ENCODE measurements at regions not wholly inside any gene's neighbourhood (a gene's known extent, or its start where the extent isn't known, plus 50 kb on each side); places are given as distances from the start of the nearest gene placed in this dataset.
A peak's percentile ranks its signal among the peaks of the same experiment; 100 is the strongest.

DNA sequence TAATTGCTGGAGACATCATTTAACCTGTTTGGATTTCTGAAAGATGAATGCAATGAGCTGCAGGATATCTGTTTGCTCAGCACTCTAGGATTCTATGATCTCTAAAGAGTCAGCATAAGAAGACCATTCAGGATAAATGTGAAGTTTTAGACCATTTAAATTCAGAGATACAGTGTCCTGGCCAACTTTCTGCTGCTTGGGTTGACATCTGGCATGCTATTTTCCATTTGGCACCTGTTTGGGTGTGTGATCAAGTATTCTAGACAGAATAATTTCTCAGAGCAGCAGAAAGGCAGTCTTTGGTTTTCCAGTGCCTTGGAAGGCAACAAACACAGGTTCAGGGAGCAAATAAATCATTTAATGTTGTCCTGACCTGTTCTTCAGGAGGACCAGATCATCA, 144.8 kb upstream of the NDUFV2 start:
- TF ChIP-seq, protein P1, sequence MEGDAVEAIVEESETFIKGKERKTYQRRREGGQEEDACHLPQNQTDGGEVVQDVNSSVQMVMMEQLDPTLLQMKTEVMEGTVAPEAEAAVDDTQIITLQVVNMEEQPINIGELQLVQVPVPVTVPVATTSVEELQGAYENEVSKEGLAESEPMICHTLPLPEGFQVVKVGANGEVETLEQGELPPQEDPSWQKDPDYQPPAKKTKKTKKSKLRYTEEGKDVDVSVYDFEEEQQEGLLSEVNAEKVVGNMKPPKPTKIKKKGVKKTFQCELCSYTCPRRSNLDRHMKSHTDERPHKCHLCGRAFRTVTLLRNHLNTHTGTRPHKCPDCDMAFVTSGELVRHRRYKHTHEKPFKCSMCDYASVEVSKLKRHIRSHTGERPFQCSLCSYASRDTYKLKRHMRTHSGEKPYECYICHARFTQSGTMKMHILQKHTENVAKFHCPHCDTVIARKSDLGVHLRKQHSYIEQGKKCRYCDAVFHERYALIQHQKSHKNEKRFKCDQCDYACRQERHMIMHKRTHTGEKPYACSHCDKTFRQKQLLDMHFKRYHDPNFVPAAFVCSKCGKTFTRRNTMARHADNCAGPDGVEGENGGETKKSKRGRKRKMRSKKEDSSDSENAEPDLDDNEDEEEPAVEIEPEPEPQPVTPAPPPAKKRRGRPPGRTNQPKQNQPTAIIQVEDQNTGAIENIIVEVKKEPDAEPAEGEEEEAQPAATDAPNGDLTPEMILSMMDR (IDR thresholded peaks at IDR 0.05; ENCODE audit: control insufficient read depth, extremely low read depth, insufficient read depth) = no peak
- DNase-seq (ENCODE audit: low read depth) = no peak
- H3K4me3 ChIP-seq (ENCODE audit: low read depth, low read length) = no peak overlapping the region

GRCh38 chr18:8958660-8959059, 143.8 kb upstream of the NDUFV2 start:
- TF ChIP-seq, protein P1 (IDR thresholded peaks at IDR 0.05; ENCODE audit: control insufficient read depth, extremely low read depth, insufficient read depth) = no peak
- DNase-seq (ENCODE audit: low read depth) = no peak
- H3K4me3 ChIP-seq (ENCODE audit: low read depth, low read length) = no peak overlapping the region

DNA sequence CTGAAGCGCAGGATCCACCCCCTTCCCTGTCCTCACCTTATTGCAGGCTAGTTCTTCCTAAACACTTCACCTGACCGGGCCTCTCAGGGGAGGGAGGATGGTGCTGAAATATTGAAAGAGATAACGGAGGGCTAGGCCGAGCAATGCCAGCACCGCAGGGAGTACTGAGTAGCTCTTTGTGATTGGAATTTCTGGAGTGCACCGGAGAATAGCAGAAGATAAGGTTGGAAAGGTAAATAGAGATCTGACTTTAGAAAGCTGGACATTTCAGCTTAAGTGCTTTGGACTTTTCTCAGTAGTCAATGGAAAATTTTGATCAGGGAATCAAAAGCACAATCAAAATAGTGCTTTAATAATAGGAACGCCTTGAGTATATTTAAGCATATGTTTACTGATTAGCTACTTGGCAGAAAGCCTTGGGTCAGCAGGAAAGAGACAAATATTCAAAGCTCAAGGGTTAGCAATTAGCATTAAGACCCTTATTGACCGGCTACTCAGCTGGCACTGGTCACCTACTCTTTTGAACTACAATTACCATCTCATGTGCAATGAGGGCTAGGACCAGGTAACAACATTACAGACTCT, 142.9 kb upstream of the NDUFV2 start:
- TF ChIP-seq, protein P1 (IDR thresholded peaks at IDR 0.05; ENCODE audit: control insufficient read depth, extremely low read depth, insufficient read depth) = no peak
- H3K4me3 ChIP-seq (ENCODE audit: low read depth, low read length) = no peak overlapping the region
- peak; percentile 26 for DNase-seq (ENCODE audit: low read depth)

DNA sequence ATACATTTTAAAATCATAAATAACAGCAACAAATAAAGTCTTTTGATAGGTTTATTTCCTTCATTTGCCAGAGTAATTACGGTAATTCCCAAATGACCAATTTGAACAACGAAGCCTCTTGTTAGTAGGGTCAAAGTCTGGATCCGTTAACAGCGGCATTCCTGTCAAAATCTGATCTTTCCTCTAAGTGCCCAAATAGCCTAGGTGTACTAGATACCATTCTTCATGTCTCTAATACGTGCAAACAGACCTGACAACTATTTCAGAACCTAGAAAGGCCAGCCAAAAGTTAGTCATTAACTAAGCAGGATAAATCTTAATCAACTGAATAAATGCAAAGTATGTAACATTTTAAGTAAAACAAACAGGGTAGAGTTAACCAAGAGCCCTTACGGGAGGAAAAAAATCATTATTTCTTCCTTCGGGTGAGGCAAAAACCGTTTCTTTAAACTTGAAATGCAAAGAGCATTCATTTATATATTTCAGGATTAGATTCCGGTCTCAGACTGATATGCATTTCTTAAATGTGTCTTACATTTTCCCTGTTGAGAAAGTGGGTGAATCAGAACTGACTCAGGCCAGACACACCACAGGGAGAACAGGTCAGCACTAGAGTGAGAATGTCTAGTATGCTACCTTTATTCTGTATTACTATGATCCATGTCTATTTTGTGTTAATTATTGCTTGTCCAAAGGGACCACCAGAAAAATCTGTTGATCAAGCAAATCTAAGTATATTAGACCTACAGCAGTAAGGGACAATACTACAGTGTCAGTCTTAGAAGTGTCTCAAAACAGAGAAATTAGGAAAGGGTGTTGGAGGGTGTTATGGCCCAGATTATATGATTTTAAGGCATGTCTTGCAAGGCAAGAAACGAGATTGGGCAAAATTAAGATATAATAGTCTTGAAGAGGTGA, 141.5 kb upstream of the NDUFV2 start:
- no peak for DNase-seq (ENCODE audit: low read depth)
- TF ChIP-seq, protein P1 (IDR thresholded peaks at IDR 0.05; ENCODE audit: control insufficient read depth, extremely low read depth, insufficient read depth) = no peak
- H3K4me3 ChIP-seq (ENCODE audit: low read depth, low read length) = no peak overlapping the region

- TF ChIP-seq, protein P1 (IDR thresholded peaks at IDR 0.05; ENCODE audit: control insufficient read depth, extremely low read depth, insufficient read depth) = no peak
- H3K4me3 ChIP-seq (ENCODE audit: low read depth, low read length) = no peak overlapping the region
- no peak for DNase-seq (ENCODE audit: low read depth)
Measured at GRCh38 chr18:8962192-8962779, 140.2 kb upstream of the NDUFV2 start.

DNA sequence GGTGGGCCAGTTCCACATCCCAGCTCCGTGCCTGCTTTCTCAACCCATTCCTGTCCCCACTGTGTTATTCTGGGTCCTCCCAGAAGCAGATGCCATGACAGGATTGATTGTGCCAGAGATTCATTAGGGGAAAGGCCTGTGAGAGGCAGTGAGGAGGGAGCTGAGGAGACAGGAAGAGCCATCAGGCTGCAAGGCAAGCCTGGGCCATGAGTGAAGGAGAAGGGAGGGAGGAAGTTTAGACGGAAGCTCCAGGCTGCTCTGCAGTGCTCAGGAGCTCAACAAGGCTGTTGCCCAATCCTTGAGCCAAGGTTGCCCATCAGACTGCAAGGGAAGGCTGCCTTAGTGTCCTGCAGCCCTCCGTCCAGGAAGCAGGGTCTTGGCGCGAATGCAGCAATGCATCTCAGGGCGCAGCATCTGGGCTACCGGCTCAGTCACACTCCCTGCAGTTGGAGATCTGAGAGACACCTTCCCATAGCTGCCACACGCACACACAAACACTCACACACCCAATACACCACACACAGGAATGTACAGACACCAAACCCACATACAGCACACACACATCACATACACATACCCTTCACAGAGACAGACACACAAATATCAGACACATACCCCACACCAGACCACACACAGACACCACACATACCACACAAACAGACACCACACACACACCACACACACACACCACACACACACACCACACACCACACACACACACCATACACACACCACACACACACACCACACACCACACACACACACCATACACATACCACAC, 139.5 kb upstream of the NDUFV2 start:
- DNase-seq (ENCODE audit: low read depth) = no peak
- no peak overlapping the region for H3K4me3 ChIP-seq (ENCODE audit: low read depth, low read length)
- TF ChIP-seq, protein P1 (IDR thresholded peaks at IDR 0.05; ENCODE audit: control insufficient read depth, extremely low read depth, insufficient read depth) = no peak

All from LNCaP clone FGC (cell line).